ENCODE measurements at regions not wholly inside any gene's neighbourhood (a gene's known extent, or its start where the extent isn't known, plus 50 kb on each side); places are given as distances from the start of the nearest gene placed in this dataset.
"Not testable (repeated sequence)": the region's sequence is repeated elsewhere in the genome, so short reads cannot be mapped to it uniquely, and the experiment has no call there.

DNA sequence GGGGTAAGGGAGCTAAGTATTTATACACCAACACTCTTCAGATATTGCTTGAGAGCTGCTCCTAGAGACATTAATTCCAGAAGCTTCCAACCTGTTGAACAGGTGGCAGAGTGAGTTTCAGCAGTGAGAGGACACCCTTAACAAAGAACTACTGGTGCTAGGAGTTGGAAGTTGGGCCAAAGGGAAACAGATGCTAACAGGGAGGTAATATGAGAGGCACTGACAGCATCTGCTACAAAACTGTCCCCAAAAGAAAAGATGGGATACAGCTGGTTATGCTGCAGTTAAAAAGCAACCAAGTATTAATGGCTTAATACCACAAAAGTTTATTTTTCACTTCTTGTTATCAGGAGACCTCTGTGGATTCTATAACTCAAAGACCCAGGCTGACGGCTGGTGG is 104.5 kb upstream of the SATB1 start:
- TF ChIP-seq, protein P1, sequence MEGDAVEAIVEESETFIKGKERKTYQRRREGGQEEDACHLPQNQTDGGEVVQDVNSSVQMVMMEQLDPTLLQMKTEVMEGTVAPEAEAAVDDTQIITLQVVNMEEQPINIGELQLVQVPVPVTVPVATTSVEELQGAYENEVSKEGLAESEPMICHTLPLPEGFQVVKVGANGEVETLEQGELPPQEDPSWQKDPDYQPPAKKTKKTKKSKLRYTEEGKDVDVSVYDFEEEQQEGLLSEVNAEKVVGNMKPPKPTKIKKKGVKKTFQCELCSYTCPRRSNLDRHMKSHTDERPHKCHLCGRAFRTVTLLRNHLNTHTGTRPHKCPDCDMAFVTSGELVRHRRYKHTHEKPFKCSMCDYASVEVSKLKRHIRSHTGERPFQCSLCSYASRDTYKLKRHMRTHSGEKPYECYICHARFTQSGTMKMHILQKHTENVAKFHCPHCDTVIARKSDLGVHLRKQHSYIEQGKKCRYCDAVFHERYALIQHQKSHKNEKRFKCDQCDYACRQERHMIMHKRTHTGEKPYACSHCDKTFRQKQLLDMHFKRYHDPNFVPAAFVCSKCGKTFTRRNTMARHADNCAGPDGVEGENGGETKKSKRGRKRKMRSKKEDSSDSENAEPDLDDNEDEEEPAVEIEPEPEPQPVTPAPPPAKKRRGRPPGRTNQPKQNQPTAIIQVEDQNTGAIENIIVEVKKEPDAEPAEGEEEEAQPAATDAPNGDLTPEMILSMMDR (IDR thresholded peaks at IDR 0.05; ENCODE audit: low read depth, low read length) = no peak
- Histone ChIP-seq H3K27ac (no peak overlapping the region), H3K27me3 (no peaks in the 10 kb centered on the region), H3K9me3 (ENCODE audit: low read depth) (no peaks in the 10 kb centered on the region), H3K36me3 (no peaks in the 10 kb centered on the region), H3K4me1 (ENCODE audit: low read depth) (no peaks in the 10 kb centered on the region), H3K4me3 (no peak overlapping the region)
- DNase-seq (ENCODE audit: low read depth in 1 of 2, low spot score in 1 of 2) = no peak

DNA sequence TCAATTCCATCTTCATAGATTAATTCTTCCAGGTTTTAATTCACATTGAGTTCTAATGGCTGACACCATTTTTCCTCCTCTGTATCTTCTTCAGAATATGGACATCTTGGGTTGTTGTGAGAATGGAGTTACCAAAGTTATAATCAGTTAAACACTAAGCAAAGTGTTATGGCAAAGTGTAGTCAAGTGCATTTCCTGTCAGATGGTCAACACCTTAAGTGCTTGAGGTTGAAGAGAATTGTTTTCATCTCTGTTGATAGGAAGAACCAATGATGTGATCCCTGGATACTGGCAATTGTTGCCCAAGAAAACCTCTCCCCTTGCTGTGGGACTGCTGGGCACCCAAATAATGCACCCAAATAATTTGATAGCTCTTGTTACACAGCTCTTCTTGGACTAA is 102.6 kb upstream of the SATB1 start:
- Histone ChIP-seq H3K27ac (no peak overlapping the region), H3K9me3 (ENCODE audit: low read depth) (no peaks in the 10 kb centered on the region), H3K36me3 (no peaks in the 10 kb centered on the region), H3K4me3 (no peak overlapping the region), H3K4me1 (ENCODE audit: low read depth) (no peaks in the 10 kb centered on the region), H3K27me3 (no peaks in the 10 kb centered on the region)
- no peak for DNase-seq (ENCODE audit: low read depth in 1 of 2, low spot score in 1 of 2)
- TF ChIP-seq, protein P1 (IDR thresholded peaks at IDR 0.05; ENCODE audit: low read depth, low read length) = no peak

DNA sequence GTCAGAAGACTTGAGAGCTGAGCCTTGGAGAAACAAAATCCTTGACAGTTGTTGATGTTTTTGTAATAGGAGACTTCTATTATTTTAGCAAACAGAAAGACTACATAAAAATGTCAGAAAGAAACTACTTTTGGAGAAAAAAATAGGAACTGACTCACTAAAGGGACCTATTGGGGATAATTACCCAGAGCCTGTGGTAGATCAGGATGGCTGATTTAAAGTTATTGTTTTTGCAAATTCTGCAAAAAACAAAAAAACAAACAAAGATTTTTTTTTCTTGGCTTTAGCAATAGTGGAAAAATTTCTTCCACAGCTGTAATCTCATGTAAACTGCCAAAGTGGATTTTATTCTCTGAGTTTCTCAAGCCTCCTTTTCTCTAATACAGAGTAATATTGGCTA is 101.5 kb upstream of the SATB1 start:
- TF ChIP-seq, protein P1 (IDR thresholded peaks at IDR 0.05; ENCODE audit: low read depth, low read length) = no peak
- DNase-seq (ENCODE audit: low read depth in 1 of 2, low spot score in 1 of 2) = no peak

GRCh38 chr3:18516170-18516569 is 91.0 kb upstream of the SATB1 start:
- not testable (repeated sequence) for H3K27ac ChIP-seq; H3K36me3 ChIP-seq; H3K4me3 ChIP-seq; H3K27me3 ChIP-seq; DNase-seq (ENCODE audit: low read depth in 1 of 2, low spot score in 1 of 2); H3K9me3 ChIP-seq (ENCODE audit: low read depth); H3K4me1 ChIP-seq (ENCODE audit: low read depth)

More for the DNA sequence above, 101.5 kb upstream of the SATB1 start:
- H3K27ac ChIP-seq = no peak overlapping the region
- H3K4me1 ChIP-seq (ENCODE audit: low read depth) = no peaks in the 10 kb centered on the region
- no peaks in the 10 kb centered on the region for H3K36me3 ChIP-seq
- H3K4me3 ChIP-seq = no peak overlapping the region
- no peaks in the 10 kb centered on the region for H3K9me3 ChIP-seq (ENCODE audit: low read depth)
- no peaks in the 10 kb centered on the region for H3K27me3 ChIP-seq

- Histone ChIP-seq H3K4me1 (ENCODE audit: low read depth) (no peaks in the 10 kb centered on the region), H3K4me3 (no peak overlapping the region), H3K27ac (no peak overlapping the region), H3K36me3 (no peaks in the 10 kb centered on the region), H3K27me3 (no peaks in the 10 kb centered on the region), H3K9me3 (ENCODE audit: low read depth) (no peaks in the 10 kb centered on the region)
- DNase-seq (ENCODE audit: low read depth in 1 of 2, low spot score in 1 of 2) = no peak
- TF ChIP-seq, protein P1 (IDR thresholded peaks at IDR 0.05; ENCODE audit: low read depth, low read length) = no peak
Measured at GRCh38 chr3:18513091-18513490, 88.0 kb upstream of the SATB1 start.

DNA sequence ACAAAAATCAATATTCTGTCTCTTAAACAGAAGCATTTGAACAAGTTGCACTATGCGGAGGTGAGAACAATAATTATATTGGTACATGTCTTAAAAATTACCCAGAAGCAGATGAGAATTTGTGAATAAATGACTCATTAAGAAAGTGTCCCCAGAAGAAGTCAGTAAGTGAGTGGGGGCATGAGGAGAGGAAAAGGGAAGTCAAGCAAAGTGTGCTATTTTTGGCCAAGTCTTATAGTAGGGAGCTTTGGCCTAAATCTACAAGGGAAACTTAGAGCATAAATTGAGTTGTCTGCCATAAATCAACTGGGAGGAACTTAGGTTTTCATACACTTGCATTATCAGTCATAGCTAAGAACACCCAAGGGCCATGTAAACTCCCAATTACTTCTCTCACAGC is 86.9 kb upstream of the SATB1 start:
- DNase-seq (ENCODE audit: low read depth in 1 of 2, low spot score in 1 of 2) = no peak
- no peaks in the 10 kb centered on the region for H3K27me3 ChIP-seq
- TF ChIP-seq, protein P1 (IDR thresholded peaks at IDR 0.05; ENCODE audit: low read depth, low read length) = no peak
- no peaks in the 10 kb centered on the region for H3K4me1 ChIP-seq (ENCODE audit: low read depth)
- H3K27ac ChIP-seq = no peak overlapping the region
- no peaks in the 10 kb centered on the region for H3K9me3 ChIP-seq (ENCODE audit: low read depth)
- H3K36me3 ChIP-seq = no peaks in the 10 kb centered on the region
- no peak overlapping the region for H3K4me3 ChIP-seq

All from cardiac muscle cell (in vitro differentiated cells and primary cell).